GM19397 (cell line): ENCODE measurements at regions not wholly inside any gene's neighbourhood (a gene's known extent, or its start where the extent isn't known, plus 50 kb on each side); places are given as distances from the start of the nearest gene placed in this dataset.

Experiments used
- ATAC-seq: cut with Tn5 transposase; IDR thresholded peaks from one replicate; pipeline ENCODE4 v1.9.1; 2021; ENCODE audit warnings: mild to moderate bottlenecking, moderate library complexity; ENCODE audit not compliant: unreplicated experiment

- no peak for ATAC-seq
Observed at GRCh38 chr4:177923888-177924287, 481.7 kb upstream of the AGA start.

DNA sequence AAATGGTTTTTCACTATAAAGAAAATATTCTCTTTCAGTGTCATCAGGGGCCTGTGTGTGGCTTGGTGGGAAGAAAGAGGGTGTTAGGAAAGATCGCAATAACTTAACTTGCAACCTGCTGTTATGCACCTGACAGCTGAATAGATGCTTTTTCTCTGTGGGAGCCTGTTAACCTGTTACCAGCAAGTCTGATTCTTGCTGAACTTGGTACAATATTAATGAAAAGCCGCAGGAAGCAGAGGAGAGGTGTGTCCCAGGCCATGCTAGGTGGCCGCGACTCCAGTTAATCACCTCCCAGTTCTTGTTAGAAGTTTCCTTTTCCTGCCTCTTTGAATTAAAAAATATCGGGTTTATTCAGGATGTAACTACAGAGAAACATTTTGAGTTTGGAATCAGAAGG is 494.8 kb upstream of the AGA start:
- ATAC-seq: no peak

DNA sequence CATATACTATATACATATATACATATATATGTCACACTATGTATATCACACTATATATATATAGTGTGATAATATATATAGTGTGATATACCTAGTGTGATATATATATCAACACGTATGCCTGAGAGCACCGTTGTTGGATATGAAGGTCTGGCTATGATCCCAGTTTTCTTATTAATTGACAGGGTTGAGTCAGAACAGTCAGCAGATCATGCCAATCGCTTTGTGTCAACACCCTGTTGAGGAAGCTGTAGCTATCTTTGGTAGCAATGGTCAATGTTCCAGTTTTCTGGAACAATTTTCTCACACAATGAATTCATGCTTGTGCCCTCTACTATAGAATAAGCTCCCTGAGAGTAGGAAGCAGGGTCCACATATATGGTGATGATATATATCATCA is 496.0 kb upstream of the AGA start:
- no peak for ATAC-seq

GRCh38 chr4:177945268-177945667 is 503.0 kb upstream of the AGA start:
- ATAC-seq: no peak

DNA sequence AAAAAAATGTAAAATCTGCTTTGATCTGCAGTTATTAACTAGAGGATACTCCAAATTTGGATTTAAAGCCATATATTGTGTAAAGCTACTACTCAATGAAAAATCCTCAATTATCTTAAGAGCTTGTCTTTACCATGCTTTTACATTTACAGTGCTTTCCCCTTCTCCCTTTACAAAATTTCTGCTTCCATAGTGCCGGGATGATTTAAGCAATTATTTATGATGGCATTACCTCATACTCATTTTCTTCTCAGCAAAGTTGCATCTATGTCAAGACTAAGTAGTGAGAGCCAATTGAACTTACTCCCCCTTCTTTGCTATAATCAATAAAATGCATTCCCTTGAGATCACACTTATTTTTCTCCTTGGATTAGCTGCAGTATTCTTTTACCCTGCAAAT is 505.4 kb upstream of the AGA start:
- ATAC-seq: no peak

- no peak for ATAC-seq
Observed at GRCh38 chr4:177948853-177949252, 506.6 kb upstream of the AGA start.

DNA sequence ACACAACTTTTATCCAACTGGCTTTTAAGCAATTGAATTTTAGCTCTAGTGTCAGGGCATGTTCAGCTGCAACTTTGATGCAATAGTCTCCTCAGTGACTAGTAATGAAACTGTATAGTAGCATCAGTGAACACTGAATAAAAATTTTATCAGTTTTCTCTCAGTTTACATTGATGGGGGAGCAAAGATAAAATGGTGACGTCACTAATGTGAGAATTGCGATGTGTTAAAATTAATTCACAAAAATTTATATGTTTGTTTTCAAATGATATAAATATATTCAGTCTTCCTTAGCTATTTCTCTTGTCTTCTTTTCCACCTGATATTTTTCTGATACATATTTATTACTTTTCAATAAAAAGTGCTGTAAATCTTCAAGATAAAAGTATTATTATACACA is 508.8 kb upstream of the AGA start:
- ATAC-seq: no peak

- no peak for ATAC-seq
Observed at GRCh38 chr4:177952723-177953122, 510.5 kb upstream of the AGA start.

GRCh38 chr4:177957596-177958360 is 515.5 kb upstream of the AGA start:
- ATAC-seq: no peak

- ATAC-seq: no peak
Observed at GRCh38 chr4:177960566-177960965, 518.3 kb upstream of the AGA start.

DNA sequence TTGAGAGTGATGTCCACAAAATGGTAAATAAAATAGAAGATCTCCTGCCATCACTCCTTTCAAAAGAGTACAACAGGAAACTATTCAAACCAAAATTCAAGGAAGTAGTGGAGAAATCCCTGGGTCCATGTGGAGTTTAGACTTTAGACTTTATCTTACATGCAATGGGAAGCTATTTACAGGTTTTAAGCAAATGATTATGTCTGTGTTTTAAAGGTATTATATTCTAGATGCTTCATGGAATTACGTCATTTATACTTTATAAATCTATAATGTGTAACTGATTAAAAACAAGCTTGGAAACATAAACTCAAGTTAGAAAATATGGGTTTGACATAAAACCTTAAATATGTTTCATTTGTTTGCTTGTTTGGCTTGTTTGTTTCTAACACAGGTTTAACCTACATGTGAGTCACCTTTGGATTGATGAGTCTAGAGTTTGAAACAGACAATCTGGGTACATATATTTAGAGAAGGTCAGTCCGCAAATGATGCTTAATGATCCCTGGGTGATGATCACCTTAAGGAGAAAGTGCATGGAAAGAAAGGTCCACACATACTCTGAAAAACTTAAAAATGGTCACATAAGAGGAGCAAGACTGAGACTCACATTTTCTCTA is 519.6 kb upstream of the AGA start:
- no peak for ATAC-seq

DNA sequence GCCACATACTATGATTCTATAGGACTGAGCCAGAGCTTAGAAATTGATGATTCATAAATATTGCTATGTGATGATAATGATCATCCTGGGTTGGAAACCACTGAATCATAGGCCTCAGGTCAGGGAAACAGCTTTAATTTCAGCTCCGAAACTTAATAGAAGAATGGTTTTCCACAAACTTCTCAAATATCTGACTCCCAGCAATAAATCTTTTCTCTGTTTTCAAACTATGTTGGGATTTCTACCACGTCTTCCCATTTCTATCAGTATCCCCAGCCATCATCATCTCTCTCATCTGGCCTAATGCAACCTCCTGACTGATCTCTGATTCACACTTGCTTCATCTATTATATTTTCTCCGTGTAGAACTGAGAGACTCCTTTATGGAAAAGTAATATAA is 521.8 kb upstream of the AGA start:
- ATAC-seq: no peak

- no peak for ATAC-seq
Observed at GRCh38 chr4:177964693-177965168, 522.5 kb upstream of the AGA start.

DNA sequence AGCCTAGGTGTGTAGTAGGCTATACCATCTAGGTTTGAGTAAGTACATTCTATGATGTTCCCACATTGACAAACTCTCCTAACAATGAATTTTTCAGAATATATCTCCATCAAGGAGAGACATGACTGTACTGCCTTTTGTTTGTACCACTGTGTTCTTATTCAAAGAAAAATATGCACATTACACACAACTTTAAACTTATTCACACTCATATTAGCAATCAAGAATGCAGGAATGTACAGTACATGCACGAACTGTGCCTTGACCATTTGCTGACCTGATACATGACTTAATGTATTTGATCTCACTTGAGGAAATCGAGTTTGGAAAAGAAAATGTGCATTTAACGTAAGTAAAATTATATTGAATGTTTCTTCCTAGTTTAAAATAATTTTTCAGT is 525.1 kb upstream of the AGA start:
- no peak for ATAC-seq

- ATAC-seq: no peak
Observed at GRCh38 chr4:177968817-177969442, 526.7 kb upstream of the AGA start.

DNA sequence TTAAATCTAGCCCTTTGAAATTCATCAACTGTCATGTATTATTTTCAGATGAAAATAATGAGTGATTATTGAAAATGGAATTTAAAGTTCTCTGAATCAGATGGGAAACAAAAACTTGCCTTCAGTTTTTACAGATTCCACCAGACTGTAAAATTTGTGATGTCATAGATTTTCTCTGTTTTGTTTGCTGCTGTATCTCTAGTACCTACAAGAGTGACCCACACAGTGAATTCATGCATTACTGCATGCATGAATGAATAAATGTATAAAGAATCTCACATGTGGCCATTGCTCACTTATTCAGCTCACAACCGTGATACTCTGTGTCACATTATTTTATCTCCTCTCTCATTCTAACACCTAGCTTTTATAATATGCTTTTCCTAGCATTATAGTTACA is 532.2 kb upstream of the AGA start:
- no peak for ATAC-seq

DNA sequence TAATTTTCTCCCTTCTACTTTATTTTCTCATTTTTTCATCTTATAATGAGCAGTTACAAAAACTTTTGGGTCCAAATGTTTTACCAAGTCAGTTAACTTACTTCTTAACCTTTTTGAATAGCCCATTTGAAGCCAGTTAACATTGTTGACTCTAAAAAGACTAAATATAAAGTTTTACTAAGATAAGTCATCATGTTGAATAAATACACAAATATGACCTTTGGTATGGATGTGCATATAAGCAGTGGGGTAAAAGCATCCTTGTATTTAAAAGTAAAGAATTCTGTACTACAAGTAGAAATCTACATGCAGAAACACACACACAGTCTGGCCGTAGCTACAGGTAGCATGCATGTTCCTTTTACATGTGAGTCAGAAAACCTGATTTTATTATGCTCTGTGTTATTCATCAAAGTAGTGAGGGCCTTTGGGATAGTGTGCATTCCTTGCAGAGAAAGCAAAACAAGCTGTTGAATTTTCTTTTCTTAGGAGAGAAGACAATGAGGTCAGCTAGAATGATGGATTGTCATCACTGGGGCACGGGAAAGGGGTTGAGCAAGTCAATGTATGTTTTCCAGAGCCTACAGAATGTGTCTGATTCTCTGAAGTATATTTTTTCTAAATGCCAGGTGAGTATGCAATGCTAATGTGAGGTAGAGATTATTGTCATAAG is 533.2 kb upstream of the AGA start:
- no peak for ATAC-seq

DNA sequence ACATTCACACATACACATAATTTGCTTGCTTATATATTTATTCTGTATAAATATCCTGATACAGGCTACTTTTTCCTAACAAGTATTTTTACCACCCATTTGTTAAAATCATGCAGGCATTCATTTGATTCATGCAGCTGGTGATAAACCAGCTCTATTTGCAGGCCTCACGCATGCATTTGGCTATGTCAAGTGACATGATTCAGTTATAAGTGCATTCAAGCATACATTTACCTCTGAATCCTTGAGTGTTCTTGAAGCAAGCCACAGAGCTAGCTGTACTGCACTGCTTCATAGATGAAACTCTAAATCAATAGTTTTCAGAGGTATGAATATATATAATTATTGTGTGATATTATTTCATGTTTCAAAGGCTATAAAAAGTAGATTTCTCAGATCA is 544.0 kb upstream of the AGA start:
- no peak for ATAC-seq

DNA sequence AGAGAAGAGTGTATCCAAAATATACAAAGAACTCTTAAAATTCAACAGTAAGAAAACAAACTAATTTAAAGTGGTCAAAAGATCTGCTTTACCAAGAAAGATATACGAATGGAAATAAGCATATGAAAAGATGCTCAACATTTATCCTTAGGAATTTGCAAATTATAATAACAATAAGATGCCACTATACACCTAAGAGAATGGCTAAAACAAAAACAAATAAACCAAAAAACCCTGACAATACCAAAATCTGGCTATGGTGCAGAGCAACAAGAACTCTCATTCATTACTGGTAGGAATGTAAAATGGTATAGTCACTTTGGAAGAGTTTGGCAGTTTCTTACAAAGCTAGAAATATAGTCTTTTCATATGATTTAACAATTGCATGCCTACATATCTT is 545.7 kb upstream of the AGA start:
- ATAC-seq: no peak

DNA sequence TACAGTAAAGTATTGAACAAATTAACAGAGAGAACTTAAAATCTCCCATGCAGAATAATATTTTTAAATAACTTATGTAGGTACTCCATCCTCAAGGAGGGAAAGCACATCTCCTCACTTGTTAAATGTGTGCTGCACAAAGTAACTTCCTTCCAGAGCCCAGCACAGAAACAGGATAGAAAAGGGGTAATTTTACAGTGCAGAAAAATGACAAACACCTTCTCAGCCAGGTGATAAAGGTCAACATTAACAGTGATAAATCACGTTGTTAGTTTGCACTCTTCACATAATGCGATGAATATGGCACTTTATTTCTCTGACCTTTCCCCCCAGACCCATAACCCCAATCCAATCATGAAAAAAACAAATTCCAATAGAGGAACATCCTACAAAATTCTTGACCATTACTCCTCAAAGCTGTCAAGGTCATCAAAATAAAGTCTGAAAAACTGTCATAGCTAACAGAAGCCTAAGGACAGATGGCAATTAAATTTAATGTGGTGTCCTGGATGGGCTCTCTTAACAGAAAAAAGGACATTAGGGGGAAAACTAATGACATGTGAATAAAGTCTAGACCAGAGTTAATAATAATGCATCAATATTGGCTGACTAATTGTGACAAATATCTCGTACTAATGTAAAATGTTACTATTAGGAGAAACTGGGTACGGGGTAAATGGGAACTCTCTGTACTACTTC is 547.4 kb upstream of the AGA start:
- ATAC-seq: no peak

GRCh38 chr4:178003098-178003657 is 560.9 kb upstream of the AGA start:
- no peak for ATAC-seq
